Loucy (cell line): ENCODE measurements at regions not wholly inside any gene's neighbourhood (a gene's known extent, or its start where the extent isn't known, plus 50 kb on each side); places are given as distances from the start of the nearest gene placed in this dataset.

Source experiments
- H2AFZ ChIP-seq: fragments of 200-600 bp; sonication (generic); 2 replicates; pipeline ENCODE4 v1.6.0; 2016; ENCODE audit warnings: antibody characterized with exemption, mild to moderate bottlenecking, low read length, moderate library complexity
- H3F3A ChIP-seq: fragments of 200-600 bp; 2 replicates; pipeline ENCODE4 v1.6.0; 2016; ENCODE audit warnings: antibody characterized with exemption, low read depth, mild to moderate bottlenecking
- H3K27me3 ChIP-seq: fragments of 200-600 bp; sonication (generic); 2 replicates; pipeline ENCODE4 v1.6.1; 2014; ENCODE audit warnings: low read length, mild to moderate bottlenecking; ENCODE audit not compliant: insufficient read depth, poor library complexity, severe bottlenecking
- H3K36me3 ChIP-seq: fragments of 200-600 bp; sonication (generic); 2 replicates; pipeline ENCODE4 v1.6.1; 2016; ENCODE audit warnings: low read length; ENCODE audit not compliant: insufficient read depth
- H3K4me1 ChIP-seq: fragments of 200-600 bp; sonication (generic); 2 replicates; pipeline ENCODE4 v1.5.1; 2014; ENCODE audit warnings: low read length, mild to moderate bottlenecking; ENCODE audit not compliant: insufficient read depth, poor library complexity, severe bottlenecking
- H3K4me2 ChIP-seq: fragments of 200-600 bp; sonication (generic); 2 replicates; pipeline ENCODE4 v1.6.0; 2014; ENCODE audit warnings: antibody characterized with exemption, low read length, low read depth, mild to moderate bottlenecking; ENCODE audit not compliant: poor library complexity, severe bottlenecking
- H3K4me3 ChIP-seq: fragments of 200-600 bp; sonication (generic); 2 replicates; pipeline ENCODE4 v1.5.1; 2014; ENCODE audit warnings: low read length, mild to moderate bottlenecking, mixed read lengths; ENCODE audit not compliant: poor library complexity, severe bottlenecking
- H3K79me2 ChIP-seq: fragments of 200-600 bp; sonication (generic); 2 replicates; pipeline ENCODE4 v1.6.1; 2014; ENCODE audit warnings: low read length; ENCODE audit not compliant: insufficient read depth
- H3K9ac ChIP-seq: fragments of 200-600 bp; sonication (generic); 2 replicates; pipeline ENCODE4 v1.6.0; 2014; ENCODE audit warnings: mild to moderate bottlenecking, low read depth, low read length, moderate library complexity; ENCODE audit not compliant: poor library complexity, severe bottlenecking
- H3K9me2 ChIP-seq: fragments of 200-600 bp; sonication (generic); replicated peaks from 2 replicates; pipeline ENCODE4 v1.6.1; 2016; ENCODE audit warnings: low read depth, low read length, mixed read lengths
- H3K9me3 ChIP-seq: fragments of 200-600 bp; sonication (generic); 2 replicates; pipeline ENCODE4 v1.6.1; 2014; ENCODE audit warnings: mild to moderate bottlenecking, antibody characterized with exemption, low read length, low read depth; ENCODE audit not compliant: insufficient read depth
- H4K20me1 ChIP-seq: fragments of 200-600 bp; sonication (generic); 2 replicates; pipeline ENCODE4 v1.6.0; 2014; ENCODE audit warnings: antibody characterized with exemption, low read length, mild to moderate bottlenecking; ENCODE audit not compliant: insufficient read depth, poor library complexity, severe bottlenecking
- EZH2phosphoT487 ChIP-seq: fragments of 200-600 bp; IDR thresholded peaks from 2 replicates; pipeline ENCODE4 v1.6.1; 2018; ENCODE audit warnings: antibody characterized with exemption, mild to moderate bottlenecking, moderate library complexity, borderline replicate concordance
- TF ChIP-seq, protein P1 (sequence below): fragments of 200-600 bp; sonication (generic); conservative IDR thresholded peaks from 2 replicates; pipeline ENCODE4 v1.5.1; 2014; ENCODE audit warnings: mild to moderate bottlenecking, antibody characterized with exemption, low read length

- no peak overlapping the region for H3K4me2 ChIP-seq
- H3K9me3 ChIP-seq = no peaks in the 10 kb centered on the region
Observed at GRCh38 chr7:52648872-52649271, 386.6 kb upstream of the POM121L12 start.

DNA sequence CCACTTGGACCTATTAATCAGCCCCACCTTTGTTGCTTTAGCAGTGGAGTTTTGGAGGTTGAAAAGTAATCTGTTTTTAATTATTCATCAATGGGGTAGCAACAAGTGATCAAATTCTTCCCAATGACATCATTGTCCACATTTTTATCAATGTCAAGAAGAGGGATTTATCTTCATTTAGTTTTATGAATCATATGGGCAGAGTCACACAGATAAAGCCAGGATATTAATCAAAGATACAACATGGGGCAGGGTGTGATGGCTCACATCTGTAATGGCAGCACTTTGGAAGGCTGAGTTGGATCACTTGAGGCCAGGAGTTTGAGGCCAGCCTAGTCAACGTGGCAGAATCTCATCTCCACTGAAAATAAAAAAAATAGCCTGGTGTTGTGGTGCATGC is 388.4 kb upstream of the POM121L12 start:
- no peak overlapping the region for H3K4me2 ChIP-seq
- no peak for TF ChIP-seq EZH2phosphoT487
- TF ChIP-seq, protein P1, sequence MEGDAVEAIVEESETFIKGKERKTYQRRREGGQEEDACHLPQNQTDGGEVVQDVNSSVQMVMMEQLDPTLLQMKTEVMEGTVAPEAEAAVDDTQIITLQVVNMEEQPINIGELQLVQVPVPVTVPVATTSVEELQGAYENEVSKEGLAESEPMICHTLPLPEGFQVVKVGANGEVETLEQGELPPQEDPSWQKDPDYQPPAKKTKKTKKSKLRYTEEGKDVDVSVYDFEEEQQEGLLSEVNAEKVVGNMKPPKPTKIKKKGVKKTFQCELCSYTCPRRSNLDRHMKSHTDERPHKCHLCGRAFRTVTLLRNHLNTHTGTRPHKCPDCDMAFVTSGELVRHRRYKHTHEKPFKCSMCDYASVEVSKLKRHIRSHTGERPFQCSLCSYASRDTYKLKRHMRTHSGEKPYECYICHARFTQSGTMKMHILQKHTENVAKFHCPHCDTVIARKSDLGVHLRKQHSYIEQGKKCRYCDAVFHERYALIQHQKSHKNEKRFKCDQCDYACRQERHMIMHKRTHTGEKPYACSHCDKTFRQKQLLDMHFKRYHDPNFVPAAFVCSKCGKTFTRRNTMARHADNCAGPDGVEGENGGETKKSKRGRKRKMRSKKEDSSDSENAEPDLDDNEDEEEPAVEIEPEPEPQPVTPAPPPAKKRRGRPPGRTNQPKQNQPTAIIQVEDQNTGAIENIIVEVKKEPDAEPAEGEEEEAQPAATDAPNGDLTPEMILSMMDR = no peak
- no peaks in the 10 kb centered on the region for H3K9me3 ChIP-seq
- H3K79me2 ChIP-seq = no peaks in the 10 kb centered on the region
- no peak overlapping the region for H3K4me3 ChIP-seq
- H3K9me2 ChIP-seq = no peaks in the 10 kb centered on the region
- no peaks in the 10 kb centered on the region for H4K20me1 ChIP-seq
- no peaks in the 10 kb centered on the region for H3F3A ChIP-seq
- H2AFZ ChIP-seq = no peak overlapping the region
- no peaks in the 10 kb centered on the region for H3K4me1 ChIP-seq
- H3K36me3 ChIP-seq = no peaks in the 10 kb centered on the region
- no peak overlapping the region for H3K9ac ChIP-seq
- no peaks in the 10 kb centered on the region for H3K27me3 ChIP-seq

More at GRCh38 chr7:52648872-52649271, 386.6 kb upstream of the POM121L12 start:
- Histone ChIP-seq H3K4me3 (no peak overlapping the region), H3K27me3 (no peaks in the 10 kb centered on the region), H3K4me1 (no peaks in the 10 kb centered on the region), H3K9ac (no peak overlapping the region), H3K36me3 (no peaks in the 10 kb centered on the region), H4K20me1 (no peaks in the 10 kb centered on the region), H3F3A (no peaks in the 10 kb centered on the region), H3K9me2 (no peaks in the 10 kb centered on the region), H3K79me2 (no peaks in the 10 kb centered on the region), H2AFZ (no peak overlapping the region)
- TF ChIP-seq, protein P1 = no peak
- TF ChIP-seq EZH2phosphoT487 = no peak

DNA sequence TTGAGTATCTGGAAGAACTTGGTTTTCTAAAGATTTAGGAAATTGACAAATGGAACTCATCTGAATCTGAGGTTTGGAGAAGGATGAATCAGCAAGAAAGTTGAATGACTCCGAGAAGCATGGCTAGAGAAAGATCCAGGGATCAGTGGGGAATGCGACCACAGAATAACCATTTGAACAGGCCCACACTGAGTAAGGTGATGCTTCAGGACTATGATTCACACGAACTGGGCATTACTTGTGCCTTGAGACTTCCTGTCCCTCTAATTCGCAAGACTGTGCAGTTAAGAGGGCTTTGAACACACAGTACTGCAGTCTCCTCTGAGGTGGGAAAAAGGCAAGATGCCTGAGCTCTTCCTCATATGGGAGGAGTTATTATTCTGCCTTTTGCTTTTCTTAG is 395.5 kb upstream of the POM121L12 start:
- H2AFZ ChIP-seq = no peak overlapping the region
- no peaks in the 10 kb centered on the region for H3K79me2 ChIP-seq
- TF ChIP-seq, protein P1 = no peak
- no peak for TF ChIP-seq EZH2phosphoT487
- no peak overlapping the region for H3K4me2 ChIP-seq
- no peaks in the 10 kb centered on the region for H3K36me3 ChIP-seq
- no peaks in the 10 kb centered on the region for H3F3A ChIP-seq
- no peaks in the 10 kb centered on the region for H3K9me2 ChIP-seq
- no peaks in the 10 kb centered on the region for H4K20me1 ChIP-seq
- no peaks in the 10 kb centered on the region for H3K27me3 ChIP-seq
- H3K4me3 ChIP-seq = no peak overlapping the region
- 0 out of 2 replicates have a peak, but pooled peaks cover 2% of the 10 kb centered on the region for H3K9me3 ChIP-seq
- no peak overlapping the region for H3K9ac ChIP-seq
- H3K4me1 ChIP-seq = no peaks in the 10 kb centered on the region
